SK-N-SH (cell line): ENCODE measurements at regions not wholly inside any gene's neighbourhood (a gene's known extent, or its start where the extent isn't known, plus 50 kb on each side); places are given as distances from the start of the nearest gene placed in this dataset.

Source experiments
- CTCF ChIA-PET: fragments of 300-600, 350-600 bp; formaldehyde crosslinking; extraction: SDS; loops from one replicate; lab custom pipeline; 2021; lab: Yijun Ruan, JAX
- POLR2A ChIA-PET: fragments of 350-600 bp; sonication (Branson Sonifier 250); formaldehyde crosslinking; extraction: SDS; loops from one replicate; lab custom pipeline; 2020; ENCODE audit warnings: antibody characterized with exemption, inconsistent platforms; lab: Yijun Ruan, JAX
- DNase-seq: peaks from one replicate; pipeline ENCODE4 v3.0.0; 2012
- H2AFZ ChIP-seq: fragments of 200-600 bp; sonication (generic); 2 replicates; pipeline ENCODE4 v1.8.1; 2016; ENCODE audit warnings: antibody characterized with exemption, mild to moderate bottlenecking, low read depth
- H3F3A ChIP-seq: fragments of 200-600 bp; sonication (generic); replicated peaks from 2 replicates; pipeline ENCODE3; 2016; ENCODE audit warnings: antibody characterized with exemption, mild to moderate bottlenecking; ENCODE audit not compliant: insufficient read depth
- H3K27ac ChIP-seq, 2 experiments: fragments of 200-500 bp in 1 of 2; fragments of 200-600 bp in 1 of 2; sonication (Bioruptor generic) in 1 of 2; sonication (generic), shearing (Covaris generic) in 1 of 2; 2 replicates each; pipeline versions ENCODE4 v1.5.1 to v1.6.1; 2014 to 2016; ENCODE audit warnings: low read depth in 2 of 2, inconsistent platforms in 1 of 2, low read length in 1 of 2, mild to moderate bottlenecking in 1 of 2, mixed read lengths in 1 of 2
- H3K27me3 ChIP-seq: fragments of 200-600 bp; sonication (generic), shearing (Covaris generic); 2 replicates; pipeline ENCODE4 v1.6.1; 2016; ENCODE audit warnings: mixed run types; ENCODE audit not compliant: insufficient read depth
- H3K36me3 ChIP-seq, 2 experiments: fragments of 200-500 bp in 1 of 2; fragments of 200-600 bp in 1 of 2; sonication (Bioruptor generic) in 1 of 2; sonication (generic) in 1 of 2; replicated peaks in 1 of 2; 2 replicates each; pipeline versions ENCODE3 to v1.5.1; 2014 to 2016; ENCODE audit warnings: low read length in 1 of 2, mild to moderate bottlenecking in 1 of 2; ENCODE audit not compliant: insufficient read depth in 2 of 2, control insufficient read depth in 1 of 2
- H3K4me1 ChIP-seq, 2 experiments: fragments of 200-500 bp in 1 of 2; fragments of 200-600 bp in 1 of 2; sonication (Bioruptor generic) in 1 of 2; sonication (generic), shearing (Covaris generic) in 1 of 2; 2 replicates each; pipeline versions ENCODE4 v1.5.1 to v1.6.1; 2014 to 2016; ENCODE audit warnings: low read depth in 1 of 2, low read length in 1 of 2, mixed run types in 1 of 2; ENCODE audit not compliant: insufficient read depth in 2 of 2, control insufficient read depth in 1 of 2
- H3K4me2 ChIP-seq: fragments of 200-600 bp; sonication (generic), shearing (Covaris generic); 2 replicates; pipeline ENCODE4 v1.6.1; 2017; ENCODE audit warnings: mixed run types
- H3K4me3 ChIP-seq, 2 experiments: fragments of 200-500 bp in 1 of 2; fragments of 200-600 bp in 1 of 2; sonication (Bioruptor generic) in 1 of 2; sonication (generic), shearing (Covaris generic) in 1 of 2; 2 replicates each; pipeline versions ENCODE4 v1.5.1 to v1.8.1; 2014 to 2016; ENCODE audit warnings: low read depth in 2 of 2, inconsistent platforms in 1 of 2, low read length in 1 of 2, mild to moderate bottlenecking in 1 of 2, mixed read lengths in 1 of 2, moderate library complexity in 1 of 2
- H3K79me2 ChIP-seq: fragments of 200-600 bp; sonication (generic); 2 replicates; pipeline ENCODE4 v1.8.1; 2017; ENCODE audit warnings: mild to moderate bottlenecking; ENCODE audit not compliant: insufficient read depth
- H3K9ac ChIP-seq: fragments of 200-600 bp; sonication (generic); 2 replicates; pipeline ENCODE4 v1.6.1; 2017; ENCODE audit warnings: mixed run types
- H3K9me2 ChIP-seq: fragments of 200-600 bp; sonication (generic); 2 replicates; pipeline ENCODE4 v1.6.1; 2017; ENCODE audit warnings: mixed run types
- H3K9me3 ChIP-seq: fragments of 200-600 bp; sonication (generic); 2 replicates; pipeline ENCODE4 v1.6.1; 2017; ENCODE audit warnings: mixed run types, mild to moderate bottlenecking, moderate library complexity
- H4K20me1 ChIP-seq: fragments of 200-600 bp; sonication (generic); 2 replicates; pipeline ENCODE4 v1.6.1; 2017; ENCODE audit warnings: mild to moderate bottlenecking, mixed run types; ENCODE audit not compliant: insufficient read depth
- ELF1 ChIP-seq: IDR thresholded peaks from 2 replicates; pipeline ENCODE4 v1.4.0; 2012
- EZH2phosphoT487 ChIP-seq: fragments of 200-600 bp; sonication (generic); IDR thresholded peaks from 2 replicates; pipeline ENCODE4 v1.6.1; 2017; ENCODE audit warnings: low read depth, mixed run types, mild to moderate bottlenecking, antibody characterized with exemption, moderate library complexity, borderline replicate concordance
- FOSL2 ChIP-seq: IDR thresholded peaks from 2 replicates; pipeline ENCODE4 v1.4.0; 2012; ENCODE audit warnings: low read depth, mild to moderate bottlenecking, moderate library complexity, borderline replicate concordance
- GABPA ChIP-seq: IDR thresholded peaks from 2 replicates; pipeline ENCODE4 v1.4.0; 2012; ENCODE audit warnings: low read depth, mild to moderate bottlenecking
- GATA2 ChIP-seq: sonication (generic); formaldehyde crosslinking; IDR thresholded peaks from 2 replicates; pipeline ENCODE4 v1.5.0; 2020; ENCODE audit warnings: mild to moderate bottlenecking, missing genetic modification reagents
- IRF3 ChIP-seq: fragments of 150-350 bp; IDR thresholded peaks from 2 replicates; pipeline ENCODE4 v1.6.1; 2016; ENCODE audit warnings: mild to moderate bottlenecking, low read depth, low read length
- MEF2A ChIP-seq: IDR thresholded peaks from 2 replicates; pipeline ENCODE4 v1.4.0; 2012; ENCODE audit warnings: low read depth, borderline replicate concordance
- MXI1 ChIP-seq: IDR thresholded peaks from 2 replicates; pipeline ENCODE4 v1.6.1; 2012; ENCODE audit warnings: mild to moderate bottlenecking, low read depth, low read length, improper control_type of control experiment
- NRF1 ChIP-seq: IDR thresholded peaks from 2 replicates; pipeline ENCODE4 v1.6.1; 2012; ENCODE audit warnings: low read depth, mild to moderate bottlenecking, low read length
- PBX3 ChIP-seq: IDR thresholded peaks from 2 replicates; pipeline ENCODE4; 2012
- POLR2AphosphoS5 ChIP-seq: IDR thresholded peaks from 2 replicates; pipeline ENCODE4 v1.6.1; 2012; ENCODE audit warnings: low read depth, low read length
- RAD21 ChIP-seq: IDR thresholded peaks from 2 replicates; pipeline ENCODE4 v1.6.1; 2012; ENCODE audit warnings: mild to moderate bottlenecking, low read length
- REST ChIP-seq: IDR thresholded peaks from 2 replicates; pipeline ENCODE4 v1.6.1; 2012; ENCODE audit warnings: mild to moderate bottlenecking, low read depth, low read length, moderate library complexity
- RXRA ChIP-seq: IDR thresholded peaks from 2 replicates; pipeline ENCODE4 v1.4.0; 2012; ENCODE audit warnings: low read depth, mild to moderate bottlenecking, borderline replicate concordance
- SIN3A ChIP-seq: IDR thresholded peaks from 2 replicates; pipeline ENCODE4 v1.6.1; 2012; ENCODE audit warnings: low read depth, mild to moderate bottlenecking, low read length, moderate library complexity, borderline replicate concordance
- TAF1 ChIP-seq: IDR thresholded peaks from 2 replicates; pipeline ENCODE4 v1.6.1; 2012; ENCODE audit warnings: low read depth, mild to moderate bottlenecking, low read length, moderate library complexity, borderline replicate concordance
- TCF12 ChIP-seq: IDR thresholded peaks from 2 replicates; pipeline ENCODE4 v1.4.0; 2012
- TEAD4 ChIP-seq: IDR thresholded peaks from 2 replicates; pipeline ENCODE4 v1.4.0; 2012; ENCODE audit warnings: mild to moderate bottlenecking, borderline replicate concordance; ENCODE audit not compliant: insufficient read depth
- YY1 ChIP-seq: IDR thresholded peaks from 2 replicates; pipeline ENCODE4 v1.4.0; 2012; ENCODE audit warnings: low read depth, mild to moderate bottlenecking
- ZBTB33 ChIP-seq: IDR thresholded peaks from 2 replicates; pipeline ENCODE4 v1.4.0; 2012; ENCODE audit warnings: low read depth, borderline replicate concordance
- WGBS: methylation state at CpG from one replicate; pipeline ENCODE4 v1.1.6; 2017; ENCODE audit warnings: low lambda C conversion rate; 5-methylcytosine and 5-hydroxymethylcytosine counted together

- Histone ChIP-seq H3K27me3 (no peaks in the 10 kb centered on the region), H3K4me2 (no peak overlapping the region), H3K79me2 (no peaks in the 10 kb centered on the region), H3K4me1 (no peaks in the 10 kb centered on the region), H3K9ac (no peak overlapping the region), H3K4me3 (no peak overlapping the region), H3K9me2 (no peaks in the 10 kb centered on the region), H3K36me3 (no peaks in the 10 kb centered on the region), H2AFZ (no peak overlapping the region), H3K9me3 (no peaks in the 10 kb centered on the region), H4K20me1 (no peaks in the 10 kb centered on the region), H3K27ac (no peak overlapping the region), H3F3A (no peaks in the 10 kb centered on the region)
- WGBS = 29% methylated on average over 4 of the region's 4 CpGs
- DNase-seq = no peak
- ChIA-PET POLR2A (no interaction called here), CTCF (no interaction called here)
- no peak for TF ChIP-seq GATA2
- no peak for TF ChIP-seq GABPA
- no peak for TF ChIP-seq YY1
- TF ChIP-seq NRF1 = no peak
- no peak for TF ChIP-seq EZH2phosphoT487
- no peak for TF ChIP-seq IRF3
- TF ChIP-seq FOSL2 = no peak
- TF ChIP-seq ELF1 = no peak
- no peak for TF ChIP-seq SIN3A
- no peak for TF ChIP-seq MXI1
- no peak for TF ChIP-seq POLR2AphosphoS5
- no peak for TF ChIP-seq TAF1
- TF ChIP-seq RXRA = no peak
- TF ChIP-seq ZBTB33 = no peak
- TF ChIP-seq MEF2A = no peak
- no peak for TF ChIP-seq RAD21
- TF ChIP-seq TCF12 = no peak
- TF ChIP-seq REST = no peak
- no peak for TF ChIP-seq PBX3
- no peak for TF ChIP-seq TEAD4
Measured at GRCh38 chr4:156390599-156391324, 437.1 kb upstream of the CTSO start.
